Lung (tissue), 11 donors: ENCODE measurements at regions not wholly inside any gene's neighbourhood (a gene's known extent, or its start where the extent isn't known, plus 50 kb on each side); places are given as distances from the start of the nearest gene placed in this dataset.
A peak's percentile ranks its signal among the peaks of the same experiment; 100 is the strongest.

Experiments used
- ATAC-seq: fragments of 200-7000 bp; cut with Tn5 transposase; one replicate; pipeline ENCODE4 v1.9.1; 2020; ENCODE audit warnings: moderate number of reproducible peaks; ENCODE audit not compliant: insufficient read depth, low FRiP score
- DNase-seq, 3 donors: peaks; one replicate each; pipeline ENCODE4 v3.0.0-alpha.2; 2013 to 2017
- H3K27ac ChIP-seq, 2 donors: one replicate each; pipeline ENCODE4 v1.5.1; 2013; ENCODE audit warnings: mild to moderate bottlenecking in 2 of 2, moderate library complexity in 2 of 2, control low read depth in 1 of 2, inconsistent platforms in 1 of 2, low read depth in 1 of 2, low read length in 1 of 2
- H3K27me3 ChIP-seq, 3 donors: one replicate each; pipeline ENCODE4 v1.5.1; 2013; ENCODE audit warnings: low read length in 2 of 3; ENCODE audit not compliant: control insufficient read depth in 3 of 3, insufficient read depth in 3 of 3
- H3K36me3 ChIP-seq, 4 donors: one replicate each; pipeline ENCODE4 v1.5.1; 2013; ENCODE audit warnings: low read length in 4 of 4, mild to moderate bottlenecking in 1 of 4, moderate library complexity in 1 of 4; ENCODE audit not compliant: control insufficient read depth in 4 of 4, insufficient read depth in 4 of 4
- H3K4me1 ChIP-seq, 5 donors: one replicate each; pipeline ENCODE4 v1.5.1; 2013; ENCODE audit warnings: low read length in 5 of 5, mild to moderate bottlenecking in 2 of 5, moderate library complexity in 1 of 5; ENCODE audit not compliant: control insufficient read depth in 5 of 5, insufficient read depth in 5 of 5
- H3K4me3 ChIP-seq: one replicate; pipeline ENCODE4 v1.5.1; 2013; ENCODE audit warnings: mild to moderate bottlenecking, control low read depth, moderate library complexity
- H3K9ac ChIP-seq, 2 donors: one replicate each; pipeline ENCODE4 v1.5.1; 2013; ENCODE audit warnings: low read length in 2 of 2, control low read depth in 1 of 2; ENCODE audit not compliant: insufficient read depth in 1 of 2
- H3K9me3 ChIP-seq, 4 donors: one replicate each; pipeline ENCODE4 v1.5.1; 2013; ENCODE audit warnings: low read length in 3 of 4, mild to moderate bottlenecking in 1 of 4, moderate library complexity in 1 of 4; ENCODE audit not compliant: control insufficient read depth in 4 of 4, insufficient read depth in 3 of 4
- WGBS, 2 donors: extraction: QIAGEN DNeasy Blood & Tissue Kit; methylation state at CpG; one replicate each; pipeline ENCODE4 v1.1.7; 2013; 5-methylcytosine and 5-hydroxymethylcytosine counted together
- TF ChIP-seq, protein P1 (sequence below): IDR thresholded peaks from 2 replicates; pipeline ENCODE4 v1.5.1; 2012; ENCODE audit warnings: mild to moderate bottlenecking; ENCODE audit errors: control extremely low read depth, extremely low read depth
- donor health status: control.
- donor health status: control.
- donor health status: Bipolar disorder and iron deficiency.
- donor health status: healthy.
- donor health status: DM: yes; HTN: yes; CAD: no.

GRCh38 chr1:87495870-87496269 lies 167.2 kb downstream of the LMO4 start:
- DNase-seq (no peak), ATAC-seq (no peak)
- Histone ChIP-seq H3K27me3 (no peaks in the 10 kb centered on the region), H3K36me3 (no peaks in the 10 kb centered on the region), H3K4me1 (peaks cover 0 to 28% (median 6%) of the 10 kb centered on the region in 5 donors), H3K4me3 (no peak overlapping the region), H3K9me3 (peaks cover 0 to 2% (median 0%) of the 10 kb centered on the region in 4 donors), H3K9ac (no peak overlapping the region), H3K27ac (no peak overlapping the region)
- WGBS, 2 donors = 89 to 94% methylated on average over 6 of the region's 6 CpGs
- TF ChIP-seq, protein P1, sequence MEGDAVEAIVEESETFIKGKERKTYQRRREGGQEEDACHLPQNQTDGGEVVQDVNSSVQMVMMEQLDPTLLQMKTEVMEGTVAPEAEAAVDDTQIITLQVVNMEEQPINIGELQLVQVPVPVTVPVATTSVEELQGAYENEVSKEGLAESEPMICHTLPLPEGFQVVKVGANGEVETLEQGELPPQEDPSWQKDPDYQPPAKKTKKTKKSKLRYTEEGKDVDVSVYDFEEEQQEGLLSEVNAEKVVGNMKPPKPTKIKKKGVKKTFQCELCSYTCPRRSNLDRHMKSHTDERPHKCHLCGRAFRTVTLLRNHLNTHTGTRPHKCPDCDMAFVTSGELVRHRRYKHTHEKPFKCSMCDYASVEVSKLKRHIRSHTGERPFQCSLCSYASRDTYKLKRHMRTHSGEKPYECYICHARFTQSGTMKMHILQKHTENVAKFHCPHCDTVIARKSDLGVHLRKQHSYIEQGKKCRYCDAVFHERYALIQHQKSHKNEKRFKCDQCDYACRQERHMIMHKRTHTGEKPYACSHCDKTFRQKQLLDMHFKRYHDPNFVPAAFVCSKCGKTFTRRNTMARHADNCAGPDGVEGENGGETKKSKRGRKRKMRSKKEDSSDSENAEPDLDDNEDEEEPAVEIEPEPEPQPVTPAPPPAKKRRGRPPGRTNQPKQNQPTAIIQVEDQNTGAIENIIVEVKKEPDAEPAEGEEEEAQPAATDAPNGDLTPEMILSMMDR = no peak

GRCh38 chr1:87497380-87498203 lies 168.9 kb downstream of the LMO4 start:
- no peak for ATAC-seq
- Histone ChIP-seq H3K9ac (no peak overlapping the region), H3K4me3 (no peak overlapping the region), H3K27ac (no peak overlapping the region), H3K4me1 (peaks cover 0 to 24% (median 6%) of the 10 kb centered on the region in 5 donors), H3K27me3 (no peaks in the 10 kb centered on the region), H3K36me3 (no peaks in the 10 kb centered on the region), H3K9me3 (no peaks in the 10 kb centered on the region)
- peak in 2 of 3 donors; percentile 84 to 89 for DNase-seq
- TF ChIP-seq, protein P1 = no peak
- WGBS, 2 donors = 74 to 93% methylated on average over 1 of the region's 1 CpG

DNA sequence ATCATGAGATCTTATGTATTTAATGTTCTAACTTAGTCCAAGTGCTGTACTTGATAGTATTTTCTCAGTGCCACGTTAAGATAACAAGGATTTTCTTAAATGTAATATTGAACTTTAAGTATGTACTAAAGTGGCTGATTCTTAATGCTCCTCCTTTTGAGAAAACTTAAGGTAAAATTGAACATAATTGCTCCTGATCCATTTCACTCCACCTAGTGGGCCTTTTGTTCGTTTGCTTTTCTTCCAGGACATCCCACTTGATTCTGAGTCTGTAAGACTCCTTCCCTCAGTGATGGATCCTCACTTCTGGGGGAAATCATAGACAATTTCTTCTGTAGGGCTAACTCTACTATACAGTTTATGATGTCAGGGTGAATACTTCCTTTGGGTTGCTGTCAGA lies 173.1 kb downstream of the LMO4 start:
- Histone ChIP-seq H3K27me3 (no peaks in the 10 kb centered on the region), H3K36me3 (no peaks in the 10 kb centered on the region), H3K9ac (no peak overlapping the region), H3K27ac (no peak overlapping the region), H3K4me1 (peaks cover 0 to 19% (median 7%) of the 10 kb centered on the region in 5 donors), H3K4me3 (no peak overlapping the region), H3K9me3 (no peaks in the 10 kb centered on the region)
- 55 to 71% methylated on average over 2 of the region's 2 CpGs for WGBS, 2 donors
- ATAC-seq = no peak
- TF ChIP-seq, protein P1 = no peak
- DNase-seq = no peak
